ENCODE measurements at regions not wholly inside any gene's neighbourhood (a gene's known extent, or its start where the extent isn't known, plus 50 kb on each side); places are given as distances from the start of the nearest gene placed in this dataset.

DNA sequence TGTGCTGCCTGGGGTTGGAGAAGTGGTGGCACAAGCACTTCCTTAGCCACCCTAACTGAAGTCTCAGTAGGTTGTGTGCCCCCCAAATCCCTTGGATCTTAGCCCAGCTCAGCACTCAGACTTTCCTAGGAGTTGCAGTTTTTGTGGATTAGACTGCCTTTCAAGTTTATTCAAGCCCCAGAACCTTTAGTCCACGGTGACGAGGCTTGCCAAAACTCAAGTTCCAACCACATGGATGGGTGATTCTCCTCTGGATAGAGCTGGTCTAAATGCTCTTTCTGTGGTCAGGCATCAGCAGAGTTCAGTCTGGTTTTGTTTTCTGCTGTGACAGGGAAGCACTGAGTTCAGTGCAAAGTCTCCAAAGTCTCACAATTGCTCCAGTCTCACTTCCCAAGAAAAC, 2858.7 kb downstream of the PCDH9 start:
- no peak overlapping the region for H2BK12ac ChIP-seq (ENCODE audit: insufficient read length, low read depth, low read length)
- H3K18ac ChIP-seq (ENCODE audit: insufficient read length, low read depth, low read length) = no peak overlapping the region
- no peaks in the 10 kb centered on the region for H3K27me3 ChIP-seq (ENCODE audit: insufficient read depth, low read length)
- no peak overlapping the region for H2BK15ac ChIP-seq (ENCODE audit: low read depth, low read length)
- H3K4me1 ChIP-seq (ENCODE audit: insufficient read depth, low read length) = no peaks in the 10 kb centered on the region
- peaks cover 24 to 28% of the 10 kb centered on the region in 2 experiments for H3K9me3 Mint-ChIP-seq
- H4K8ac ChIP-seq (replicated peaks; ENCODE audit: insufficient read length, low read depth, low read length) = no peak overlapping the region
- H2BK120ac ChIP-seq (ENCODE audit: low read depth, low read length, poor library complexity, severe bottlenecking) = no peak overlapping the region
- no peak overlapping the region for H3K14ac ChIP-seq (ENCODE audit: insufficient read depth, low read length)
- no peaks in the 10 kb centered on the region for H3K79me2 ChIP-seq (ENCODE audit: insufficient read depth, low read length)
- H3K27ac Mint-ChIP-seq = no peak overlapping the region
- no peaks in the 10 kb centered on the region for H3K4me1 Mint-ChIP-seq
- peaks cover 9 to 24% (median 14%) of the 10 kb centered on the region in 3 experiments for H3K36me3 Mint-ChIP-seq (ENCODE audit: insufficient read depth in 1 of 3, low read depth in 3 of 3)
- TF ChIP-seq, protein P1, sequence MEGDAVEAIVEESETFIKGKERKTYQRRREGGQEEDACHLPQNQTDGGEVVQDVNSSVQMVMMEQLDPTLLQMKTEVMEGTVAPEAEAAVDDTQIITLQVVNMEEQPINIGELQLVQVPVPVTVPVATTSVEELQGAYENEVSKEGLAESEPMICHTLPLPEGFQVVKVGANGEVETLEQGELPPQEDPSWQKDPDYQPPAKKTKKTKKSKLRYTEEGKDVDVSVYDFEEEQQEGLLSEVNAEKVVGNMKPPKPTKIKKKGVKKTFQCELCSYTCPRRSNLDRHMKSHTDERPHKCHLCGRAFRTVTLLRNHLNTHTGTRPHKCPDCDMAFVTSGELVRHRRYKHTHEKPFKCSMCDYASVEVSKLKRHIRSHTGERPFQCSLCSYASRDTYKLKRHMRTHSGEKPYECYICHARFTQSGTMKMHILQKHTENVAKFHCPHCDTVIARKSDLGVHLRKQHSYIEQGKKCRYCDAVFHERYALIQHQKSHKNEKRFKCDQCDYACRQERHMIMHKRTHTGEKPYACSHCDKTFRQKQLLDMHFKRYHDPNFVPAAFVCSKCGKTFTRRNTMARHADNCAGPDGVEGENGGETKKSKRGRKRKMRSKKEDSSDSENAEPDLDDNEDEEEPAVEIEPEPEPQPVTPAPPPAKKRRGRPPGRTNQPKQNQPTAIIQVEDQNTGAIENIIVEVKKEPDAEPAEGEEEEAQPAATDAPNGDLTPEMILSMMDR (conservative IDR thresholded peaks at IDR 0.05) = no peak
- H2BK5ac ChIP-seq (ENCODE audit: insufficient read length, low read length) = no peak overlapping the region
- no peak overlapping the region for H3K27ac ChIP-seq (ENCODE audit: insufficient read length, low read depth, low read length)
- no peak overlapping the region for H3K4ac ChIP-seq (ENCODE audit: low read depth, low read length)
- no peaks in the 10 kb centered on the region for H3K9me3 ChIP-seq (ENCODE audit: control insufficient read depth, low read depth, low read length)
- H2AFZ ChIP-seq (ENCODE audit: low read length) = no peak overlapping the region
- H4K91ac ChIP-seq (ENCODE audit: insufficient read length, low read depth, low read length) = no peak overlapping the region
- no peak overlapping the region for H2BK20ac ChIP-seq (ENCODE audit: low read depth, low read length, poor library complexity, severe bottlenecking)
- no peak for DNase-seq
- H3K27me3 Mint-ChIP-seq (ENCODE audit: low read depth) = no peaks in the 10 kb centered on the region; the same call in 1 of the 2 replicates
- no CpG with 5 or more reads among the region's 2 CpGs for WGBS (ENCODE audit: extremely low coverage, insufficient read length, low lambda C conversion rate)
- H3K4me3 Mint-ChIP-seq = no peak overlapping the region
- no peak overlapping the region for H3K4me2 ChIP-seq (ENCODE audit: insufficient read depth, insufficient read length, low read length)
- no peaks in the 10 kb centered on the region for H4K20me1 ChIP-seq (ENCODE audit: control insufficient read depth, insufficient read depth, insufficient read length)
- no peak overlapping the region for H2AK5ac ChIP-seq (ENCODE audit: insufficient read length, low read length)
- no peak overlapping the region for H3K23ac ChIP-seq (ENCODE audit: insufficient read length, low read depth, low read length)
- H3K23me2 ChIP-seq (ENCODE audit: insufficient read length, low read depth, low read length, poor library complexity, severe bottlenecking) = no peaks in the 10 kb centered on the region
- no peak overlapping the region for H3K56ac ChIP-seq (ENCODE audit: insufficient read length, low read depth, low read length)
- H3K79me1 ChIP-seq (ENCODE audit: insufficient read depth, low read depth, low read length, poor library complexity, severe bottlenecking) = no peaks in the 10 kb centered on the region
- no peak overlapping the region for H3T11ph ChIP-seq (ENCODE audit: low read length)
- no peak overlapping the region for H4K5ac ChIP-seq (ENCODE audit: insufficient read length, low read depth, low read length)
- no peak overlapping the region for H3K9ac ChIP-seq (ENCODE audit: extremely low read depth, insufficient read length, low read length)
